K562 (cell line): ENCODE measurements at regions not wholly inside any gene's neighbourhood (a gene's known extent, or its start where the extent isn't known, plus 50 kb on each side); places are given as distances from the start of the nearest gene placed in this dataset.

Experiments used
- ATAC-seq: fragments of 200-7000 bp; cut with Tn5 transposase; 3 replicates; pipeline ENCODE4 v1.9.1; 2020; ENCODE audit warnings: moderate library complexity
- BruUV-seq: library from RNA; stranded (reverse); fragments of 400-500 nt; replicated peaks from 2 replicates; lab custom pipeline; 2021; lab: Mats Ljungman, UMichigan
- CTCF ChIA-PET: fragments of 300-600 bp; formaldehyde crosslinking; extraction: SDS; loops from one replicate; lab custom pipeline; 2021; ENCODE audit warnings: low intra/inter-chr PET ratio; lab: Yijun Ruan, JAX
- POLR2A ChIA-PET: fragments of 300-600, 350-650 bp; sonication (Branson Sonifier 250); formaldehyde crosslinking; extraction: SDS; loops from one replicate; lab custom pipeline; 2021; ENCODE audit warnings: antibody characterized with exemption, inconsistent platforms; lab: Yijun Ruan, JAX
- DNase-seq, 4 experiments: peaks; one replicate each; pipeline versions ENCODE4 v3.0.0 to v3.0.0-alpha.2; 2011 to 2018; ENCODE audit warnings: low spot score in 3 of 4, mixed read lengths in 3 of 4; ENCODE audit errors: extremely low read depth in 1 of 4
- FAIRE-seq: peaks from 2 replicates; lab custom pipeline; 2011; peaks lifted over from hg19 to GRCh38; lab: Jason Lieb, UNC
- H2AFZ ChIP-seq: 2 replicates; pipeline ENCODE4 v1.6.0; 2011; ENCODE audit warnings: low read depth, low read length, control low read depth, inconsistent platforms
- H3K27ac ChIP-seq: fragments of 200-600 bp; 3 replicates; pipeline ENCODE4 v1.8.0; 2011; ENCODE audit warnings: low read depth, mild to moderate bottlenecking, control low read depth, inconsistent platforms, low read length, moderate library complexity, mixed read lengths; ENCODE audit errors: extremely low read depth
- H3K27me3 ChIP-seq, 2 experiments: fragments of 300-600 bp in 1 of 2; 2 replicates in 1 of 2; 3 replicates in 1 of 2; pipeline versions ENCODE4 v1.6.0 to v1.8.0; 2011; ENCODE audit warnings: inconsistent platforms in 2 of 2, low read length in 2 of 2, mild to moderate bottlenecking in 1 of 2, mixed read lengths in 1 of 2, moderate library complexity in 1 of 2; ENCODE audit not compliant: control insufficient read depth in 2 of 2, insufficient read depth in 2 of 2
- H3K36me3 ChIP-seq: fragments of 300-600 bp; 3 replicates; pipeline ENCODE4 v1.8.0; 2011; ENCODE audit warnings: mild to moderate bottlenecking, low read length, inconsistent platforms; ENCODE audit not compliant: control insufficient read depth, insufficient read depth
- H3K4me1 ChIP-seq, 2 experiments: fragments of 200-600 bp in 1 of 2; replicated peaks in 1 of 2; 2 replicates in 1 of 2; 3 replicates in 1 of 2; pipeline versions ENCODE4 v1.5.1 to v1.8.0; 2011; ENCODE audit warnings: inconsistent platforms in 2 of 2, low read length in 2 of 2, mild to moderate bottlenecking in 1 of 2, mixed read lengths in 1 of 2, moderate library complexity in 1 of 2; ENCODE audit not compliant: control insufficient read depth in 2 of 2, insufficient read depth in 2 of 2
- H3K4me2 ChIP-seq: 2 replicates; pipeline ENCODE4 v1.6.1; 2011; ENCODE audit warnings: low read length, control low read depth, inconsistent platforms, mixed read lengths; ENCODE audit not compliant: insufficient read depth
- H3K4me3 ChIP-seq: fragments of 200-600 bp; sonication (generic), shearing (Covaris generic); 2 replicates; pipeline ENCODE4 v1.5.1; 2016; ENCODE audit warnings: control low read depth, inconsistent platforms
- H3K79me2 ChIP-seq: fragments of 200-600 bp; 3 replicates; pipeline ENCODE4 v1.8.0; 2011; ENCODE audit warnings: low read length, inconsistent platforms; ENCODE audit not compliant: control insufficient read depth, insufficient read depth
- H3K9ac ChIP-seq, 2 experiments: 2 replicates each; pipeline versions ENCODE4 v1.6.0 to v1.6.1; 2011; ENCODE audit warnings: low read depth in 2 of 2, low read length in 2 of 2, control low read depth in 1 of 2, inconsistent platforms in 1 of 2, mild to moderate bottlenecking in 1 of 2, mixed read lengths in 1 of 2; ENCODE audit not compliant: insufficient read depth in 1 of 2
- H3K9me1 ChIP-seq: one replicate; pipeline ENCODE4 v1.6.0; 2011; ENCODE audit warnings: inconsistent platforms, mild to moderate bottlenecking, low read length, moderate library complexity; ENCODE audit not compliant: control insufficient read depth, insufficient read depth
- H3K9me3 ChIP-seq: replicated peaks from 2 replicates; pipeline ENCODE4 v1.5.1; 2011; ENCODE audit warnings: low read depth, low read length, inconsistent platforms; ENCODE audit not compliant: control insufficient read depth, insufficient read depth
- H4K20me1 ChIP-seq: replicated peaks from 2 replicates; pipeline ENCODE4 v1.6.1; 2011; ENCODE audit warnings: low read length, inconsistent platforms, mixed read lengths; ENCODE audit not compliant: control insufficient read depth, insufficient read depth
- CREB3 ChIP-seq: fragments of 450-650 bp; conservative IDR thresholded peaks from 2 replicates; pipeline ENCODE4 v1.6.1; 2016; ENCODE audit warnings: missing genetic modification characterization, low read depth, mild to moderate bottlenecking, missing compliant biosample characterization, moderate library complexity
- MIER1 ChIP-seq: fragments of 450-650 bp; IDR thresholded peaks from 2 replicates; pipeline ENCODE4 v1.6.1; 2016; ENCODE audit warnings: antibody characterized with exemption, mild to moderate bottlenecking, low read depth
- NFYB ChIP-seq: IDR thresholded peaks from 2 replicates; pipeline ENCODE4 v1.6.1; 2011; ENCODE audit warnings: mild to moderate bottlenecking, moderate library complexity; ENCODE audit not compliant: insufficient read length; ENCODE audit errors: extremely low read depth
- ZNF146 ChIP-seq: IDR thresholded peaks from one replicate; pipeline ENCODE4 v1.6.1; 2018; ENCODE audit warnings: missing compliant biosample characterization; ENCODE audit not compliant: unreplicated experiment
- WGBS: fragments of 100-300 bp; shearing (Covaris generic); methylation state at CpG from one replicate; pipeline ENCODE4 v1.1.6; 2016; ENCODE audit warnings: low coverage, mixed read lengths; ENCODE audit not compliant: insufficient coverage; ENCODE audit errors: missing lambda C conversion rate; 5-methylcytosine and 5-hydroxymethylcytosine counted together
- in situ Hi-C: fragments of 300-500 bp; cut with MboI; formaldehyde crosslinking; loops from 4 replicates; pipeline ENCODE4 v1.15.0; 2018; ENCODE audit warnings: inconsistent platforms, mixed read lengths
- intact Hi-C: fragments of 100-400 bp; cut with micrococcal nuclease; formaldehyde crosslinking; loops from 2 replicates; pipeline ENCODE4 v1.14.2; 2022
- TF ChIP-seq, protein P1 (sequence below): IDR thresholded peaks from 2 replicates; pipeline ENCODE4 v1.6.1; 2011; ENCODE audit not compliant: insufficient read length; ENCODE audit errors: extremely low read depth

DNA sequence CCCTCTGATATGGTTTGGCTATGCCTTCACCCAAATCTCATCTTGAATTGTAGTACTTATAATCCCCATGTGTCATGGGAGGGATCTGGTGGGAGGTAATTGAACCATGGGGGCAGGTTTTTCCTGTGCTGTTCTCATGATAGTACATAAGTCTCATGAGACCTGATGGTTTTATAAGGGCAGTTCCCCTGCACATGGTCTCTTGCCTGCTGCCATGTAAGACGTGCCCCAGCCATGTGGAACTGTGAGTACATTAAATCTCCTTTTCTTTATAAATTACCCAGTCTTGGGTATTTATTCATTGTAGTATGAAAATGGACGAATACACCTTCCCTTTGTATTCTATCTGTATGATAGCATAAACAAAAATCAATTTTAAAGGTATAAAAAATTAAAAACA is 333.4 kb upstream of the FBXO33 start:
- H2AFZ ChIP-seq: no peak overlapping the region
- H3K4me1 ChIP-seq: no peaks in the 10 kb centered on the region

DNA sequence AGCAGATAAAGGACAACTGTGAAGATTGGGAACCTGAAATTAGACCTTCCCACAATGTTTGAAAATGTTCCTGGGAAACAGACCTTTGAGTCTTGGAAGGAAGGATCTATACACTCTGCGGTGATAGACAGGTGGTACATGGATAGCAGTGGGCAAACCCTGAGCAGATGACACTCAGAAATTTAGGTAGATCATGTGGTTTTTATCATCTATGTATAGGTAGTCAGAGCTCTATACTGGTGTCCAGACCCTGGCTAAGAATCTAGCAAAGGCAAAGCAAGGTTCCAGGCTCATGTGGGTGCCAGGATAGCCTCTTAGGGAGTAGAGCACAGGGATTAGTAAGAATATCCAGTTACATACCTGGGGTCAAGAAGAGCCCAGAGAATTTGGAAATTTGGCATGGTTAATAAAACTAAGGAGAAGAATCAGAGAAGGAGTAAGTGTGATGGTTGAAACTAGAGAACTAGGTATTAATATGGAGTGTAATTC is 331.2 kb upstream of the FBXO33 start:
- H3K9ac ChIP-seq: no peak overlapping the region
- no peak overlapping the region for H2AFZ ChIP-seq
- TF ChIP-seq, protein P1, sequence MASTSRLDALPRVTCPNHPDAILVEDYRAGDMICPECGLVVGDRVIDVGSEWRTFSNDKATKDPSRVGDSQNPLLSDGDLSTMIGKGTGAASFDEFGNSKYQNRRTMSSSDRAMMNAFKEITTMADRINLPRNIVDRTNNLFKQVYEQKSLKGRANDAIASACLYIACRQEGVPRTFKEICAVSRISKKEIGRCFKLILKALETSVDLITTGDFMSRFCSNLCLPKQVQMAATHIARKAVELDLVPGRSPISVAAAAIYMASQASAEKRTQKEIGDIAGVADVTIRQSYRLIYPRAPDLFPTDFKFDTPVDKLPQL: no peak
- TF ChIP-seq ZNF146 (CRISPR knock-in tag) (no peak), MIER1 (no peak), CREB3 (tag) (no peak)
- H3K27me3 ChIP-seq: no peaks in the 10 kb centered on the region
- DNase-seq (no peak), FAIRE-seq (no peak), ATAC-seq (no peak)
- no peaks in the 10 kb centered on the region for H4K20me1 ChIP-seq
- ChIA-PET CTCF (no interaction called here), POLR2A (no interaction called here)
- no peak overlapping the region for H3K4me2 ChIP-seq
- in situ Hi-C loops: no loop called here
- intact Hi-C loops: no loop called here
- no TSS peak for BruUV-seq
- H3K4me3 ChIP-seq: no peak overlapping the region
- no peaks in the 10 kb centered on the region for H3K9me1 ChIP-seq
- no peaks in the 10 kb centered on the region for H3K4me1 ChIP-seq
- H3K27ac ChIP-seq: no peak overlapping the region
- WGBS: 0% methylated on average over 1 of the region's 1 CpG
- H3K36me3 ChIP-seq: no peaks in the 10 kb centered on the region
- H3K79me2 ChIP-seq: no peaks in the 10 kb centered on the region
- H3K9me3 ChIP-seq: no peaks in the 10 kb centered on the region

More for the DNA sequence above, 333.4 kb upstream of the FBXO33 start:
- Histone ChIP-seq H3K79me2 (no peaks in the 10 kb centered on the region), H3K4me2 (no peak overlapping the region), H3K27me3 (no peaks in the 10 kb centered on the region), H3K9me1 (no peaks in the 10 kb centered on the region), H3K9me3 (no peaks in the 10 kb centered on the region), H3K9ac (no peak overlapping the region), H4K20me1 (no peaks in the 10 kb centered on the region), H3K4me3 (no peak overlapping the region), H3K27ac (no peak overlapping the region), H3K36me3 (no peaks in the 10 kb centered on the region)
- in situ Hi-C loops (no loop called here), intact Hi-C loops (no loop called here)
- 0% methylated on average over 2 of the region's 2 CpGs for WGBS
- no TSS peak for BruUV-seq
- ChIA-PET POLR2A (no interaction called here), CTCF (no interaction called here)
- DNase-seq: no peak
- no peak for ATAC-seq
- no peak for TF ChIP-seq NFYB
- FAIRE-seq: no peak
